BJ (cell line): ENCODE measurements at regions not wholly inside any gene's neighbourhood (a gene's known extent, or its start where the extent isn't known, plus 50 kb on each side); places are given as distances from the start of the nearest gene placed in this dataset.

Experiments
- CTCF ChIA-PET: fragments of 350-600 bp; formaldehyde crosslinking; extraction: SDS; loops from one replicate; lab custom pipeline; 2021; ENCODE audit warnings: antibody characterized with exemption, inconsistent platforms; lab: Yijun Ruan, JAX
- POLR2A ChIA-PET: fragments of 300-600 bp; sonication (Branson Sonifier 250); formaldehyde crosslinking; extraction: SDS; loops from one replicate; lab custom pipeline; 2021; ENCODE audit warnings: antibody characterized with exemption; lab: Charles Lee
- DNase-seq: peaks from one replicate; pipeline ENCODE4 v3.0.0-alpha.2; 2011; ENCODE audit warnings: low read depth
- H3K27me3 ChIP-seq: 2 replicates; pipeline ENCODE4 v1.6.0; 2011; ENCODE audit warnings: low read length; ENCODE audit not compliant: control insufficient read depth, insufficient read depth
- H3K36me3 ChIP-seq: 2 replicates; pipeline ENCODE4 v1.5.1; 2011; ENCODE audit warnings: low read length; ENCODE audit not compliant: control insufficient read depth, insufficient read depth
- H3K4me3 ChIP-seq: 2 replicates; pipeline ENCODE4 v1.5.1; 2011; ENCODE audit warnings: low read depth, mild to moderate bottlenecking, control low read depth, low read length
- TF ChIP-seq, protein P1 (sequence below): IDR thresholded peaks from 2 replicates; pipeline ENCODE4 v1.5.1; 2011; ENCODE audit warnings: low read depth, mild to moderate bottlenecking, control low read depth, inconsistent platforms, low read length, moderate library complexity; ENCODE audit not compliant: insufficient read depth

DNA sequence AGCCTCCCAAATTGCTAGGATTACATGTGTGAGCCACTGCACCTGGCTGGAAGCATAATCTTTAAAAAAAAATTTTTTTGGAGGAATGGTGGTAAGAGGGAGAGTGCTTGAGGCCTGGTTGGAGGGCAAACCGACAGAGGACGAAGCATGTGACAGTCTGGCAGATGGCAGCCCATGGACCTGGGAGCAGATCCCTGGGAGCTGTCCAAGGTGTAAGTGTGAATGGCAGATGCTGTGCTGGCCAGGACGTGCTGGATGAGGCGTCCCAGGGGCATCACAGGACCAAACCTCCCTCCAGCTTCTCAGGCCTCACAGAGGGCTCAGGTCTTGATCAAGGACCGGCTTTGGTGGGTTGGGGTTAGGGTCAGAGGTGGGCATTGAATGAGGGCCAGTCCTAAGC, 128.4 kb upstream of the NCOR2 start:
- TF ChIP-seq, protein P1, sequence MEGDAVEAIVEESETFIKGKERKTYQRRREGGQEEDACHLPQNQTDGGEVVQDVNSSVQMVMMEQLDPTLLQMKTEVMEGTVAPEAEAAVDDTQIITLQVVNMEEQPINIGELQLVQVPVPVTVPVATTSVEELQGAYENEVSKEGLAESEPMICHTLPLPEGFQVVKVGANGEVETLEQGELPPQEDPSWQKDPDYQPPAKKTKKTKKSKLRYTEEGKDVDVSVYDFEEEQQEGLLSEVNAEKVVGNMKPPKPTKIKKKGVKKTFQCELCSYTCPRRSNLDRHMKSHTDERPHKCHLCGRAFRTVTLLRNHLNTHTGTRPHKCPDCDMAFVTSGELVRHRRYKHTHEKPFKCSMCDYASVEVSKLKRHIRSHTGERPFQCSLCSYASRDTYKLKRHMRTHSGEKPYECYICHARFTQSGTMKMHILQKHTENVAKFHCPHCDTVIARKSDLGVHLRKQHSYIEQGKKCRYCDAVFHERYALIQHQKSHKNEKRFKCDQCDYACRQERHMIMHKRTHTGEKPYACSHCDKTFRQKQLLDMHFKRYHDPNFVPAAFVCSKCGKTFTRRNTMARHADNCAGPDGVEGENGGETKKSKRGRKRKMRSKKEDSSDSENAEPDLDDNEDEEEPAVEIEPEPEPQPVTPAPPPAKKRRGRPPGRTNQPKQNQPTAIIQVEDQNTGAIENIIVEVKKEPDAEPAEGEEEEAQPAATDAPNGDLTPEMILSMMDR: no peak
- ChIA-PET CTCF (interaction anchor here (0.9 to 3.0 kb wide), 3 partner anchors 11 to 70 kb away, joined by 3 to 11 read pairs (median 3); no protein-coding TSS in a partner anchor), POLR2A (no interaction called here)
- DNase-seq: no peak
- Histone ChIP-seq H3K4me3 (no peak overlapping the region), H3K36me3 (no peaks in the 10 kb centered on the region), H3K27me3 (peaks cover 4% of the 10 kb centered on the region; the same call in 1 of the 2 replicates)

DNA sequence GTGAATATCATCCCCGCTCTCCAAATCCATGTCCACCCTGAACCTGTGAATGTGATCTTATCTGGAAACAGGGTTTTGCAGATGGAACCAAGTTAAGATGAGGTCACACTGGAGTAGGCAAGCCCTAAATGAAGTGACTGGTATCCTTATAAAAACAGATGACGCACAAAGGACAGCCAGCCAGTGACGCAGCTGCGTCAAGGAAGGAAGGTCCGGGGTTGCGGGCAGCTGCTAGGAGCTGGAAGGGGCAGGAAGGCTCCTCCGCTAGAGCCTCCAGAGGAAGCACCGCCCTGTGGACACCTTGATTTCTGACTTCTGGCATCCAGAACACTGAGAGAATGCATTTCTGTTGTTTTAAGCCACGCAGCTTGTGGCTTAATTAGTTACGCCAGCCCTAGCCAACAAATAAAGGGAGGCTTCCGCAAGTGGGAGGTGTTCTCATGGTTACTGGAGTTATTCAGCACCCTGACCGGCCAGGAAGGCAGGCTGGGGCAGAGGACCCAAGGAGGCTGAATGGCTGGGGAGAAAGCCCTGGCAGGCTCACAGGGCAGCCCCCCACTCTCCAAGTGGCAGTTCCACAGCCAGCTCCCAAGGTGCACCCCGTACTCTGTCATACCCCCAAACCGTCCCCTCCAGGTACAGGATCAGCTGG, 127.6 kb upstream of the NCOR2 start:
- POLR2A ChIA-PET: no interaction called here

DNA sequence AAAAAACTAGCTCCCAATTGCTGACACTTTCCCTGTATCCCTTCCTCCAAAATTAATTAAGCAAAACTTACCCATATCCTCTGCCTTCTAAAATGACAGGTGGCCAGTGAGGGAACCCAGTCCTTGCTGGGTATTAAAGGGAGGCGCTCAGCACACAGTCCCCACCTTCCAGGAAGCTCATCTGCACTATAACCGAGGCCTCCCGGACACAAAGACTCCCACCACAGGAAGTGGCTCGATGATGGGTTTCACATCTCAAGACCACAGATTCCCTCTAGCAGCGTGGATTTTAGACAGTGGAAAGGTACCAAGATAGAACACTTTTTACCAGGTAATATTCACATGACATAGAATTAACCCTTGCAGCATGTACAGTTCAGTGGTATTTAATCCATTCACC, 126.8 kb upstream of the NCOR2 start:
- Histone ChIP-seq H3K27me3 (0 out of 2 replicates have a peak, but pooled peaks cover under 1% of the 10 kb centered on the region), H3K36me3 (no peaks in the 10 kb centered on the region), H3K4me3 (no peak overlapping the region)
- ChIA-PET POLR2A (no interaction called here), CTCF (interaction anchor here (0.9 to 3.0 kb wide), 4 partner anchors 9 to 72 kb away, joined by 3 to 11 read pairs (median 3); no protein-coding TSS in a partner anchor)
- DNase-seq: no peak
- TF ChIP-seq, protein P1: no peak

More for the DNA sequence above, 127.6 kb upstream of the NCOR2 start:
- Histone ChIP-seq H3K27me3 (0 out of 2 replicates have a peak, but pooled peaks cover 4% of the 10 kb centered on the region), H3K4me3 (no peak overlapping the region), H3K36me3 (no peaks in the 10 kb centered on the region)
- TF ChIP-seq, protein P1: 0 out of 2 replicates have a peak, but pooled peaks have one; percentile 5
- CTCF ChIA-PET: interaction anchor here (0.9 to 3.0 kb wide), 3 partner anchors 10 to 71 kb away, joined by 3 to 11 read pairs (median 3); no protein-coding TSS in a partner anchor
- peak; percentile 82 for DNase-seq

DNA sequence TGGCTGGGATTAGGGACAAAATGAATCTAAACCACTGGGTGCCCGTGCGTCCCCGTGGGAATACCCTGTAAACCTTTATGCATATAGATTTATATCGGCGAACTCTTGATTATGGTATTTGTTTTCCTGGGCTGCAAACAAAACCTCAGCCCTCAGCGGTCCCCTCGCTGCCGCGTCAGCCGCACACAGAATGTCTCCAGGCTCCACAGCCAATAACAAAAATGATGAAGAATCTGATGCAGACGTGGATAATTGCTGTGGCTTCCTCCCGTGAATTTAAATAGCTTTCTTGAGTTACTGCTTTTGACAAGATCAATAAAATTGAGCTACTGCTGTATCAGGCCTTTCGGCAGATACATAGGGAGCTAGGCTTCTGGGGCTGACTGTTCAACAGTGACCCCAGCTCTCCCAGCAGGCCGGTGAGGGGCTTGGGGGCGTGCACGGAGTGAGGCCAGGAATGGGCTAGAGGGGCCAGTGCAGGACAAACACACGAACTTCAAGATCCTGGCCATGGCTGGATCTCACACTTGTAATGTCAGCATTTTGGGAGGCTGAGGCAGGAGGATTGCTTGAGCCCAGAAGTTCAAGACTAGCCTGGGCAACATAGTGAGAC, 125.8 kb upstream of the NCOR2 start:
- H3K27me3 ChIP-seq: no peaks in the 10 kb centered on the region
- CTCF ChIA-PET: interaction anchor here (1.3 kb wide), 1 partner anchor 68 kb away, joined by 3 read pairs; no protein-coding TSS in a partner anchor
- no peak for DNase-seq
- TF ChIP-seq, protein P1: no peak
- POLR2A ChIA-PET: no interaction called here
- no peak overlapping the region for H3K4me3 ChIP-seq
- H3K36me3 ChIP-seq: no peaks in the 10 kb centered on the region

DNA sequence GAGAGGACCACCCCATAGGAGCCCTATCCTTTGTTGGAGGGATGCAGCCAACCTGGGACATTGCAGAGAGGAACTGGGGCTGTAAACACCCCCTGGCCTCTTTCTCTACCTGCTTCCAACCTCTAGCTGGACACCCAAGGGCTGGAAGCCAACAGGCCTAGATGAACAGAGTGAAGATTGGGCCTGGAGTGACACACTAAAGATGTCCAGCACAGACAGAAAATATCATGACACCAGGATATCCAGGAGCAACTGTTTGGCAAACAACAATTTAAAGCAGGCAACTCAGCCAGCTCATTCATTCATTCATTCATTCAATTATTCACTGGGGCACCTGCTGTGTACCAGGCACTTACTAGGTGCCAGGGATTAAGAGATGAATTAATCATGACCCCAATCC, 125.0 kb upstream of the NCOR2 start:
- CTCF ChIA-PET: no interaction called here
- POLR2A ChIA-PET: no interaction called here
- Histone ChIP-seq H3K4me3 (no peak overlapping the region), H3K36me3 (no peaks in the 10 kb centered on the region), H3K27me3 (no peaks in the 10 kb centered on the region)
- DNase-seq: no peak
- TF ChIP-seq, protein P1: no peak
